Astrocyte of the spinal cord (primary cell): ENCODE measurements at regions not wholly inside any gene's neighbourhood (a gene's known extent, or its start where the extent isn't known, plus 50 kb on each side); places are given as distances from the start of the nearest gene placed in this dataset.
"Not testable (repeated sequence)": the region's sequence is repeated elsewhere in the genome, so short reads cannot be mapped to it uniquely, and the experiment has no call there.

Source experiments
- DNase-seq: peaks from one replicate; pipeline ENCODE4 v3.0.0; 2011; ENCODE audit warnings: low read depth, low spot score
- H3K4me3 ChIP-seq: 2 replicates; pipeline ENCODE4 v1.5.1; 2011; ENCODE audit warnings: low read depth, mild to moderate bottlenecking, low read length, moderate library complexity
- CTCF ChIP-seq: IDR thresholded peaks from 2 replicates; pipeline ENCODE4 v1.5.1; 2012; ENCODE audit warnings: low read depth, mild to moderate bottlenecking, low read length, inconsistent platforms
- in situ Hi-C: cut with HindIII; loops from 2 replicates; pipeline ENCODE4 v1.10.0; 2017; ENCODE audit warnings: low sequenced_read_pairs

- TF ChIP-seq CTCF, result no peak
- no peak for DNase-seq
- H3K4me3 ChIP-seq, result no peak overlapping the region
- in situ Hi-C loops, result no loop called here
Measured at GRCh38 chr6:169108753-169109152, 144.9 kb downstream of the THBS2 start.

- no peak for DNase-seq
- no peak overlapping the region for H3K4me3 ChIP-seq
- in situ Hi-C loops, result no loop called here
- TF ChIP-seq CTCF, result no peak
Measured at GRCh38 chr6:169106176-169106575, 147.5 kb downstream of the THBS2 start.

- no peak overlapping the region for H3K4me3 ChIP-seq
- in situ Hi-C loops, result no loop called here
Measured at GRCh38 chr6:169101981-169102380, 151.7 kb downstream of the THBS2 start.

GRCh38 chr6:169101036-169101805 lies 152.4 kb downstream of the THBS2 start:
- in situ Hi-C loops, result no loop called here
- peak; percentile 30 for DNase-seq
- no peak for TF ChIP-seq CTCF
- H3K4me3 ChIP-seq, result no peak overlapping the region

More at GRCh38 chr6:169101981-169102380, 151.7 kb downstream of the THBS2 start:
- no peak for TF ChIP-seq CTCF
- DNase-seq, result no peak

GRCh38 chr6:169099411-169100202 lies 154.0 kb downstream of the THBS2 start:
- no peak overlapping the region for H3K4me3 ChIP-seq
- peak; percentile 47 for DNase-seq
- in situ Hi-C loops, result no loop called here
- TF ChIP-seq CTCF, result peak; percentile 22

- in situ Hi-C loops, DNase-seq, H3K4me3 ChIP-seq: not testable (repeated sequence)
Measured at GRCh38 chr6:169098651-169099050, 155.0 kb downstream of the THBS2 start.

GRCh38 chr6:169098116-169098515 lies 155.5 kb downstream of the THBS2 start:
- in situ Hi-C loops, result no loop called here
- no peak for DNase-seq
- H3K4me3 ChIP-seq, result no peak overlapping the region
- no peak for TF ChIP-seq CTCF
